ENCODE measurements at regions not wholly inside any gene's neighbourhood (a gene's known extent, or its start where the extent isn't known, plus 50 kb on each side); places are given as distances from the start of the nearest gene placed in this dataset.

- intact Hi-C loops (cut with micrococcal nuclease): no loop called here
- CTCF ChIA-PET: interaction anchor here (0.8 to 1.0 kb wide), 2 partner anchors 210 to 212 kb away, joined by 3 to 6 read pairs; no protein-coding TSS in a partner anchor
Measured at GRCh38 chr11:122294041-122294440, 178.0 kb upstream of the BLID start.

GRCh38 chr11:122293296-122294023 lies 177.4 kb upstream of the BLID start:
- no peak overlapping the region for H3K9ac ChIP-seq (ENCODE audit: low read length)
- ATAC-seq (no peak), DNase-seq (ENCODE audit: low read depth, low spot score) (no peak)
- no peaks in the 10 kb centered on the region; the same call in 1 of the 2 replicates for H4K20me1 ChIP-seq (ENCODE audit: insufficient read depth)
- no peak overlapping the region for H3K4me3 ChIP-seq (replicated peaks in 1 of 2; ENCODE audit: low read depth in 1 of 2, low read length in 2 of 2)
- no peaks in the 10 kb centered on the region for H3K4me1 ChIP-seq (ENCODE audit: control insufficient read depth in 1 of 2, insufficient read depth in 2 of 2, low read length in 2 of 2)
- no peak for TF ChIP-seq EZH2 (IDR thresholded peaks at IDR 0.05)
- peak; percentile 41 for TF ChIP-seq RAD21 (IDR thresholded peaks at IDR 0.05; ENCODE audit: low read depth)
- TF ChIP-seq ZBTB33 (IDR thresholded peaks at IDR 0.05; ENCODE audit: extremely low read depth, insufficient replicate concordance, low read length): no peak
- no peak for TF ChIP-seq ELF1 (IDR thresholded peaks at IDR 0.05; ENCODE audit: borderline replicate concordance, low read depth)
- no peak for TF ChIP-seq CBX3 (IDR thresholded peaks at IDR 0.05; ENCODE audit: low read depth)
- peak; percentile 5 to 26 (median 9); a peak in 3 of 6 replicates for TF ChIP-seq CTCF (IDR thresholded peaks at IDR 0.05 in 2 of 3, conservative IDR thresholded peaks at IDR 0.05 in 1 of 3; ENCODE audit: borderline replicate concordance in 1 of 3, insufficient read depth in 1 of 3, low read depth in 2 of 3, low read length in 2 of 3)
- TF ChIP-seq MAX (IDR thresholded peaks at IDR 0.05): no peak
- H3K27ac ChIP-seq (ENCODE audit: low read depth, low read length): no peak overlapping the region
- peaks cover 9% of the 10 kb centered on the region; the same call in 1 of the 2 replicates for H3K9me2 ChIP-seq (ENCODE audit: insufficient read depth)
- no peaks in the 10 kb centered on the region for H3K27me3 ChIP-seq (ENCODE audit: insufficient read depth, low read length)
- no peak overlapping the region for H2AFZ ChIP-seq (ENCODE audit: low read depth, low read length, poor library complexity, severe bottlenecking)
- POLR2A ChIA-PET: no interaction called here
- RAD21 ChIA-PET (ENCODE audit: low non-redundant PET in 1 of 2, low total read pairs in 2 of 2, uncharacterized antibody in 2 of 2, unreplicated experiment in 2 of 2): interaction anchor here in 1 of 2 experiments (1.3 kb wide), 1 partner anchor 212 kb away, joined by 3 read pairs; no protein-coding TSS in a partner anchor
- no peaks in the 10 kb centered on the region for H3K79me2 ChIP-seq (ENCODE audit: insufficient read depth, low read length)
- CTCF ChIA-PET: interaction anchor here (0.8 to 1.0 kb wide), 2 partner anchors 210 to 212 kb away, joined by 3 to 6 read pairs; no protein-coding TSS in a partner anchor
- no TSS peak for BruUV-seq (replicated peaks)
- H3K36me3 ChIP-seq (ENCODE audit: control insufficient read depth in 1 of 2, insufficient read depth in 2 of 2, low read length in 2 of 2): no peaks in the 10 kb centered on the region
- H3K4me2 ChIP-seq (ENCODE audit: low read length): no peak overlapping the region
- no peaks in the 10 kb centered on the region for H3K9me3 ChIP-seq (ENCODE audit: control insufficient read depth in 1 of 2, insufficient read depth in 1 of 2, low read depth in 1 of 2, low read length in 2 of 2)
- intact Hi-C loops (cut with micrococcal nuclease): loop anchor here (2.0 kb wide), 1 partner anchor 211 kb away; no protein-coding TSS in a partner anchor

More at GRCh38 chr11:122294041-122294440, 178.0 kb upstream of the BLID start:
- ChIA-PET RAD21 (ENCODE audit: low non-redundant PET in 1 of 2, low total read pairs in 2 of 2, uncharacterized antibody in 2 of 2, unreplicated experiment in 2 of 2) (interaction anchor here in 1 of 2 experiments (1.3 kb wide), 1 partner anchor 212 kb away, joined by 3 read pairs; no protein-coding TSS in a partner anchor), POLR2A (no interaction called here)
- Histone ChIP-seq H3K4me3 (replicated peaks in 1 of 2; ENCODE audit: low read depth in 1 of 2, low read length in 2 of 2) (no peak overlapping the region), H3K4me2 (ENCODE audit: low read length) (no peak overlapping the region), H3K9ac (ENCODE audit: low read length) (no peak overlapping the region), H3K36me3 (ENCODE audit: control insufficient read depth in 1 of 2, insufficient read depth in 2 of 2, low read length in 2 of 2) (no peaks in the 10 kb centered on the region), H3K4me1 (ENCODE audit: control insufficient read depth in 1 of 2, insufficient read depth in 2 of 2, low read length in 2 of 2) (no peaks in the 10 kb centered on the region), H3K79me2 (ENCODE audit: insufficient read depth, low read length) (no peaks in the 10 kb centered on the region), H3K27me3 (ENCODE audit: insufficient read depth, low read length) (no peaks in the 10 kb centered on the region), H3K9me3 (ENCODE audit: control insufficient read depth in 1 of 2, insufficient read depth in 1 of 2, low read depth in 1 of 2, low read length in 2 of 2) (no peaks in the 10 kb centered on the region), H3K9me2 (ENCODE audit: insufficient read depth) (peaks cover 9% of the 10 kb centered on the region; the same call in 1 of the 2 replicates), H4K20me1 (ENCODE audit: insufficient read depth) (no peaks in the 10 kb centered on the region; the same call in 1 of the 2 replicates), H2AFZ (ENCODE audit: low read depth, low read length, poor library complexity, severe bottlenecking) (no peak overlapping the region), H3K27ac (ENCODE audit: low read depth, low read length) (no peak overlapping the region)
- BruUV-seq (replicated peaks): no TSS peak
- TF ChIP-seq YY1 (IDR thresholded peaks at IDR 0.05; ENCODE audit: extremely low read depth, insufficient replicate concordance, low read depth, low read length) (no peak), EZH2 (IDR thresholded peaks at IDR 0.05) (no peak), CEBPB (IDR thresholded peaks at IDR 0.05; ENCODE audit: low read depth) (no peak), SRF (IDR thresholded peaks at IDR 0.05; ENCODE audit: low read depth) (no peak)
- DNase-seq (ENCODE audit: low read depth, low spot score) (no peak), ATAC-seq (no peak)

All from HCT116 (cell line).